ENCODE measurements at regions not wholly inside any gene's neighbourhood (a gene's known extent, or its start where the extent isn't known, plus 50 kb on each side); places are given as distances from the start of the nearest gene placed in this dataset.

- TF ChIP-seq CTCF (IDR thresholded peaks at IDR 0.05; ENCODE audit: low read depth, low read length) = no peak
- no peak for DNase-seq (ENCODE audit: extremely low read depth, low read depth)
These were observed 77.5 kb upstream of the CAST start for GRCh38 chr5:96584712-96585111.

GRCh38 chr5:96588539-96588938, 73.6 kb upstream of the CAST start:
- no peak for DNase-seq (ENCODE audit: extremely low read depth, low read depth)
- no peak for TF ChIP-seq CTCF (IDR thresholded peaks at IDR 0.05; ENCODE audit: low read depth, low read length)

GRCh38 chr5:96590796-96591195, 71.4 kb upstream of the CAST start:
- TF ChIP-seq CTCF (IDR thresholded peaks at IDR 0.05; ENCODE audit: low read depth, low read length) = no peak
- no peak for DNase-seq (ENCODE audit: extremely low read depth, low read depth)

GRCh38 chr5:96595300-96596090, 66.7 kb upstream of the CAST start:
- peak; percentile 16 for TF ChIP-seq CTCF (IDR thresholded peaks at IDR 0.05; ENCODE audit: low read depth, low read length)
- DNase-seq (ENCODE audit: extremely low read depth, low read depth) = no peak

GRCh38 chr5:96597438-96598020, 64.6 kb upstream of the CAST start:
- no peak for DNase-seq (ENCODE audit: extremely low read depth, low read depth)
- TF ChIP-seq CTCF (IDR thresholded peaks at IDR 0.05; ENCODE audit: low read depth, low read length) = no peak

- no peak for TF ChIP-seq CTCF (IDR thresholded peaks at IDR 0.05; ENCODE audit: low read depth, low read length)
- DNase-seq (ENCODE audit: extremely low read depth, low read depth) = no peak
These were observed 61.0 kb upstream of the CAST start for GRCh38 chr5:96601200-96601599.

GRCh38 chr5:96601715-96602244, 60.4 kb upstream of the CAST start:
- peak; percentile 43 for DNase-seq (ENCODE audit: extremely low read depth, low read depth)
- TF ChIP-seq CTCF (IDR thresholded peaks at IDR 0.05; ENCODE audit: low read depth, low read length) = peak; percentile 85
